Breast epithelium (tissue), 4 donors: ENCODE measurements at regions not wholly inside any gene's neighbourhood (a gene's known extent, or its start where the extent isn't known, plus 50 kb on each side); places are given as distances from the start of the nearest gene placed in this dataset.

Experiments
- DNase-seq, 2 donors: peaks; one replicate each; pipeline ENCODE4 v3.0.0-alpha.2; 2019; ENCODE audit warnings: low spot score in 2 of 2
- H3K27ac ChIP-seq, 2 donors: fragments of 200-600 bp; sonication (generic) in 1 of 2; one replicate each; pipeline ENCODE4 v1.5.1; 2016 to 2019; ENCODE audit warnings: mild to moderate bottlenecking in 1 of 2
- H3K27me3 ChIP-seq, 2 donors: fragments of 200-600 bp; sonication (generic) in 1 of 2; one replicate each; pipeline versions ENCODE4 v1.5.1 to v1.6.0; 2017 to 2019; ENCODE audit warnings: control low read depth in 1 of 2, mild to moderate bottlenecking in 1 of 2
- H3K36me3 ChIP-seq: fragments of 200-600 bp; one replicate; pipeline ENCODE4 v1.5.1; 2019
- H3K4me1 ChIP-seq, 2 donors: fragments of 200-600 bp; sonication (generic); one replicate each; pipeline ENCODE4 v1.5.1; 2016 to 2019; ENCODE audit warnings: control low read depth in 1 of 2
- H3K4me3 ChIP-seq, 3 donors: fragments of 200-600 bp; sonication (generic); 1 replicate in 2 of 3; 2 replicates in 1 of 3; pipeline ENCODE4 v1.5.1; 2016 to 2019; ENCODE audit warnings: mild to moderate bottlenecking in 3 of 3, moderate library complexity in 2 of 3
- H3K9me3 ChIP-seq, 2 donors: fragments of 200-600 bp; sonication (generic) in 1 of 2; one replicate each; pipeline ENCODE4 v1.5.1; 2016 to 2019; ENCODE audit warnings: control low read depth in 1 of 2
- CTCF ChIP-seq, 3 donors: fragments of 450-650 bp; IDR thresholded peaks; one replicate each; pipeline ENCODE4 v1.5.1; 2016 to 2017; ENCODE audit warnings: antibody characterized with exemption in 3 of 3, mild to moderate bottlenecking in 3 of 3, moderate library complexity in 3 of 3
- POLR2A ChIP-seq: fragments of 450-650 bp; IDR thresholded peaks from one replicate; pipeline ENCODE4 v1.6.1; 2016; ENCODE audit warnings: antibody characterized with exemption, mild to moderate bottlenecking, moderate library complexity
- POLR2AphosphoS5 ChIP-seq, 3 donors: sonication (generic); formaldehyde crosslinking; IDR thresholded peaks; one replicate each; pipeline ENCODE4 v1.6.1; 2017; ENCODE audit warnings: antibody characterized with exemption in 3 of 3
- intact Hi-C: fragments of 100-400 bp; cut with DNase I; formaldehyde crosslinking; loops from one replicate; pipeline ENCODE4 v1.15.1; 2023; ENCODE audit warnings: low total_unique reads

- no peaks in the 10 kb centered on the region for H3K4me1 ChIP-seq
- H3K4me3 ChIP-seq: no peak overlapping the region
- no peaks in the 10 kb centered on the region for H3K9me3 ChIP-seq
- no peak for DNase-seq
- intact Hi-C loops: no loop called here
- no peak overlapping the region for H3K27ac ChIP-seq
- H3K27me3 ChIP-seq: no peaks in the 10 kb centered on the region
- no peaks in the 10 kb centered on the region for H3K36me3 ChIP-seq
- TF ChIP-seq POLR2A (no peak), POLR2AphosphoS5 (IDR thresholded peaks at IDR 0.05) (no peak), CTCF (IDR thresholded peaks at IDR 0.05) (no peak)
Measured at GRCh38 chr5:39854771-39855410, 430.1 kb upstream of the DAB2 start.

DNA sequence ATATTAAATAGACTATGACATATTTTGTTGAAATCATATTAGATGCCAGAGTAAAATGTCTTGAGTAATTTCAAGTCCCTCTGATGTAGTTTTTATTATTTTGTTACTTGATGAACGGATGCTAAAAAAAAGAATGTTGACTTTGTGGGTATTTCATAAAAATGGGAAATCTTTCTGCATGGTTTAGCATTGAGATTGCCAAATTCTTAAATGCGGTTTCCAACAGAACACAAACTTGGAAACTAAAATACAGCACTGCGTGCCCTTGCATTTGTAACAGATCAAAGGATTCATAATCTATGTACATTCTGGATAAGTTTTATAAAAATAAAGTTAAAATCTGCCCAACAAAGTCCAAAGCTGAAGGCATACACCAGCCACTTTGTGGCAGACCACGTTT, 425.5 kb upstream of the DAB2 start:
- no peak overlapping the region for H3K4me3 ChIP-seq
- no peaks in the 10 kb centered on the region for H3K4me1 ChIP-seq
- no peaks in the 10 kb centered on the region for H3K27me3 ChIP-seq
- DNase-seq: no peak
- TF ChIP-seq CTCF (IDR thresholded peaks at IDR 0.05) (no peak), POLR2AphosphoS5 (IDR thresholded peaks at IDR 0.05) (no peak), POLR2A (no peak)
- intact Hi-C loops: no loop called here
- no peaks in the 10 kb centered on the region for H3K36me3 ChIP-seq
- no peaks in the 10 kb centered on the region for H3K9me3 ChIP-seq
- H3K27ac ChIP-seq: no peak overlapping the region

- TF ChIP-seq CTCF (IDR thresholded peaks at IDR 0.05): no peak
- TF ChIP-seq POLR2AphosphoS5 (IDR thresholded peaks at IDR 0.05): no peak
- TF ChIP-seq POLR2A: no peak
- H3K4me3 ChIP-seq: no peak overlapping the region
- no peaks in the 10 kb centered on the region for H3K4me1 ChIP-seq
- H3K9me3 ChIP-seq: no peaks in the 10 kb centered on the region
- H3K36me3 ChIP-seq: no peaks in the 10 kb centered on the region
- intact Hi-C loops: no loop called here
- H3K27me3 ChIP-seq: no peaks in the 10 kb centered on the region
- no peak for DNase-seq
- H3K27ac ChIP-seq: no peak overlapping the region
Measured at GRCh38 chr5:39846144-39846543, 421.4 kb upstream of the DAB2 start.

- intact Hi-C loops: no loop called here
- H3K4me3 ChIP-seq: no peak overlapping the region
- no peak for DNase-seq
- peaks cover 0 to 18% of the 10 kb centered on the region in 2 donors for H3K9me3 ChIP-seq
- H3K4me1 ChIP-seq: no peaks in the 10 kb centered on the region
- no peak for TF ChIP-seq POLR2A
- no peak for TF ChIP-seq CTCF (IDR thresholded peaks at IDR 0.05)
- TF ChIP-seq POLR2AphosphoS5 (IDR thresholded peaks at IDR 0.05): no peak
- no peaks in the 10 kb centered on the region for H3K36me3 ChIP-seq
- no peaks in the 10 kb centered on the region for H3K27me3 ChIP-seq
- H3K27ac ChIP-seq: no peak overlapping the region
Measured at GRCh38 chr5:39843767-39844166, 419.0 kb upstream of the DAB2 start.

DNA sequence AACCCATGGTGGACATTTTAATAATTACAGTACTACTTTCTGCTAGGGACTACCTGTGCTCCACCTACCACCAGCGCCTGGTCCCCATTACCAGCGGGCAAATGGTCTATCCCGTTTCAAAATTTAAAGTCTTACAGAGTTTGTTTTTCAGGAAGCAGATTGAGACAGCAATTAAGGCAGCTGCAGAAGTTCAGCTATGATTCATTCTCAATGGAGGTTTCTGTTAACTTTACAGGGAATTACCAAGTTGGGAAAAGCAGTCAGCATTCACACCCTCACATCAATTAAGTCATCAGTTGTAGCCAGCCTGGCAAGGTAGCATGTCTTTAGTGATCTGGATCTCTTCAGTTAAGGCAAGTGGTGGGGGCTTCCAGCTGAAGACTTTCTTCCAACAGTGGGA, 410.6 kb upstream of the DAB2 start:
- intact Hi-C loops: no loop called here

More for the DNA sequence above, 410.6 kb upstream of the DAB2 start:
- Histone ChIP-seq H3K27ac (no peak overlapping the region), H3K4me1 (no peaks in the 10 kb centered on the region), H3K27me3 (no peaks in the 10 kb centered on the region), H3K4me3 (no peak overlapping the region), H3K9me3 (peaks cover 0 to 15% of the 10 kb centered on the region in 2 donors), H3K36me3 (no peaks in the 10 kb centered on the region)
- DNase-seq: no peak
- TF ChIP-seq POLR2AphosphoS5 (IDR thresholded peaks at IDR 0.05): no peak
- no peak for TF ChIP-seq CTCF (IDR thresholded peaks at IDR 0.05)
- no peak for TF ChIP-seq POLR2A
